ENCODE measurements at regions not wholly inside any gene's neighbourhood (a gene's known extent, or its start where the extent isn't known, plus 50 kb on each side); places are given as distances from the start of the nearest gene placed in this dataset.
"Not testable (repeated sequence)": the region's sequence is repeated elsewhere in the genome, so short reads cannot be mapped to it uniquely, and the experiment has no call there.

GRCh38 chr3:130029531-130030289 is 51.9 kb upstream of the ALG1L2 start:
- H3K27ac ChIP-seq (ENCODE audit: low read depth, low read length); H3K9me3 ChIP-seq (ENCODE audit: control insufficient read depth in 2 of 3, low read length in 3 of 3); H3K4me3 Mint-ChIP-seq; H3K4me1 ChIP-seq (ENCODE audit: control insufficient read depth in 2 of 2, insufficient read depth in 2 of 2, low read length in 2 of 2); POLR2A ChIA-PET; H3K27ac Mint-ChIP-seq; ATAC-seq; H3K9me3 Mint-ChIP-seq; H3K27me3 Mint-ChIP-seq; H3K27me3 ChIP-seq (ENCODE audit: control insufficient read depth in 2 of 2, insufficient read depth in 2 of 2, low read length in 2 of 2); CTCF ChIA-PET; DNase-seq; H3K36me3 Mint-ChIP-seq; H3K4me1 Mint-ChIP-seq; H3K4me3 ChIP-seq (ENCODE audit: low read length); H3K36me3 ChIP-seq (ENCODE audit: control insufficient read depth in 2 of 3, insufficient read depth in 3 of 3, low read length in 3 of 3): not testable (repeated sequence)
- intact Hi-C loops (cut with micrococcal nuclease): loop anchor here in 1 of 2 donors (5.0 kb wide), 1 partner anchor 63 kb away; no protein-coding TSS in a partner anchor
